Endothelial cell of umbilical vein (primary cell): ENCODE measurements at regions not wholly inside any gene's neighbourhood (a gene's known extent, or its start where the extent isn't known, plus 50 kb on each side); places are given as distances from the start of the nearest gene placed in this dataset.

Experiments used
- BruUV-seq: library from RNA; stranded (reverse); fragments of 400-500 nt; replicated peaks from 2 replicates; lab custom pipeline; 2021; lab: Mats Ljungman, UMichigan
- CTCF ChIA-PET: fragments of 300-600, 350-600 bp; sonication (Branson Sonifier 250); formaldehyde crosslinking; loops from one replicate; lab custom pipeline; 2021; ENCODE audit warnings: antibody characterized with exemption, inconsistent platforms; lab: Charles Lee
- POLR2A ChIA-PET: fragments of 300-600, 350-600 bp; sonication (Branson Sonifier 250); formaldehyde crosslinking; loops from one replicate; lab custom pipeline; 2021; ENCODE audit warnings: antibody characterized with exemption, inconsistent platforms; lab: Charles Lee
- DNase-seq: peaks from one replicate; pipeline ENCODE4 v3.0.0-alpha.2; 2011; ENCODE audit warnings: low read depth, low spot score
- FAIRE-seq: peaks from 2 replicates; lab custom pipeline; 2011; peaks lifted over from hg19 to GRCh38; lab: Jason Lieb, UNC
- H2AFZ ChIP-seq: 2 replicates; pipeline ENCODE4 v1.6.0; 2012; ENCODE audit warnings: low read depth, low read length, control low read depth, inconsistent platforms
- H3K27ac ChIP-seq: 2 replicates; pipeline ENCODE4 v1.5.1; 2011; ENCODE audit warnings: low read depth, mild to moderate bottlenecking, control low read depth, low read length, moderate library complexity; ENCODE audit not compliant: insufficient read depth
- H3K27me3 ChIP-seq, 2 experiments: 2 replicates each; pipeline versions ENCODE4 v1.6.0 to v1.6.1; 2011; ENCODE audit warnings: low read length in 2 of 2, mixed read lengths in 1 of 2; ENCODE audit not compliant: control insufficient read depth in 2 of 2, insufficient read depth in 2 of 2
- H3K36me3 ChIP-seq, 2 experiments: 2 replicates in 1 of 2; 3 replicates in 1 of 2; pipeline ENCODE4 v1.5.1; 2011; ENCODE audit warnings: low read length in 2 of 2, mild to moderate bottlenecking in 1 of 2, moderate library complexity in 1 of 2; ENCODE audit not compliant: control insufficient read depth in 2 of 2, insufficient read depth in 2 of 2; ENCODE audit errors: extremely low read depth in 1 of 2
- H3K4me1 ChIP-seq: 3 replicates; pipeline ENCODE4 v1.5.1; 2011; ENCODE audit warnings: mild to moderate bottlenecking, low read length; ENCODE audit not compliant: control insufficient read depth, insufficient read depth; ENCODE audit errors: extremely low read depth
- H3K4me2 ChIP-seq: 2 replicates; pipeline ENCODE4 v1.6.1; 2011; ENCODE audit warnings: low read length, control low read depth, mixed read lengths; ENCODE audit not compliant: insufficient read depth
- H3K4me3 ChIP-seq, 3 experiments: fragments of 200-600 bp in 1 of 3; sonication (generic), shearing (Covaris generic) in 1 of 3; replicated peaks in 1 of 3; 2 replicates each; pipeline ENCODE4 v1.5.1; 2011 to 2016; ENCODE audit warnings: control low read depth in 3 of 3, low read length in 3 of 3, mild to moderate bottlenecking in 2 of 3, inconsistent platforms in 1 of 3, low read depth in 1 of 3, moderate library complexity in 1 of 3; ENCODE audit not compliant: insufficient read depth in 1 of 3
- H3K79me2 ChIP-seq: 2 replicates; pipeline ENCODE4 v1.6.0; 2012; ENCODE audit warnings: low read length, inconsistent platforms; ENCODE audit not compliant: control insufficient read depth, insufficient read depth
- H3K9ac ChIP-seq: replicated peaks from 2 replicates; pipeline ENCODE3; 2011; ENCODE audit warnings: low read length, control low read depth; ENCODE audit not compliant: insufficient read depth; ENCODE audit errors: extremely low read depth
- H3K9me1 ChIP-seq: replicated peaks from 3 replicates; pipeline ENCODE4 v1.6.0; 2011; ENCODE audit warnings: mild to moderate bottlenecking, low read length; ENCODE audit not compliant: control insufficient read depth, insufficient read depth; ENCODE audit errors: extremely low read depth
- H3K9me3 ChIP-seq: replicated peaks from 2 replicates; pipeline ENCODE4 v1.5.1; 2012; ENCODE audit warnings: low read length, inconsistent platforms; ENCODE audit not compliant: control insufficient read depth, insufficient read depth
- H4K20me1 ChIP-seq: replicated peaks from 2 replicates; pipeline ENCODE3; 2011; ENCODE audit warnings: mild to moderate bottlenecking, low read length; ENCODE audit not compliant: control insufficient read depth, insufficient read depth; ENCODE audit errors: extremely low read depth
- EZH2 ChIP-seq: IDR thresholded peaks from 2 replicates; pipeline ENCODE4 v1.6.1; 2012; ENCODE audit warnings: borderline replicate concordance, low read depth, mild to moderate bottlenecking, moderate library complexity, low read length, inconsistent platforms; ENCODE audit not compliant: severe bottlenecking
- FOS ChIP-seq: IDR thresholded peaks from 2 replicates; pipeline ENCODE4 v1.6.1; 2011; ENCODE audit warnings: mild to moderate bottlenecking, low read length, moderate library complexity, borderline replicate concordance; ENCODE audit not compliant: insufficient read depth
- GATA2 ChIP-seq: IDR thresholded peaks from 2 replicates; pipeline ENCODE4 v1.7.0; 2011; ENCODE audit warnings: low read depth, mild to moderate bottlenecking, moderate library complexity, mixed read lengths, low read length; ENCODE audit not compliant: insufficient read length, insufficient read depth
- JUN ChIP-seq: IDR thresholded peaks from 2 replicates; pipeline ENCODE4 v1.6.1; 2011; ENCODE audit warnings: borderline replicate concordance, low read depth; ENCODE audit not compliant: insufficient read length, insufficient read depth
- MYC ChIP-seq: IDR thresholded peaks from one replicate; pipeline ENCODE4 v1.6.1; 2011; ENCODE audit warnings: mild to moderate bottlenecking, low read depth, low read length
- POLR2A ChIP-seq: IDR thresholded peaks from 2 replicates; pipeline ENCODE4 v1.6.1; 2012; ENCODE audit warnings: low read depth, mild to moderate bottlenecking, control low read depth, low read length
- POLR2AphosphoS5 ChIP-seq: IDR thresholded peaks from 2 replicates; pipeline ENCODE4 v1.6.1; 2012; ENCODE audit warnings: low read depth, mild to moderate bottlenecking, control low read depth, low read length, moderate library complexity; ENCODE audit not compliant: insufficient read depth
- dilution Hi-C: fragments of 300-500 bp; cut with MboI; formaldehyde crosslinking; loops from one replicate; pipeline ENCODE4 v1.15.0; 2019; ENCODE audit warnings: low sequenced_read_pairs; ENCODE audit not compliant: extremely low pct_ligation_motif_present
- intact Hi-C: fragments of 100-400 bp; cut with micrococcal nuclease; formaldehyde crosslinking; loops from one replicate; pipeline ENCODE4 v1.10.0; 2022
- TF ChIP-seq, protein P1 (sequence below): IDR thresholded peaks from 2 replicates; pipeline ENCODE4 v1.6.1; 2011; ENCODE audit not compliant: insufficient read depth, insufficient read length
- TF ChIP-seq, protein P2 (sequence below), 2 donors: IDR thresholded peaks; 1 replicate in 1 of 2; 2 replicates in 1 of 2; pipeline ENCODE4 v1.5.1; 2011; ENCODE audit warnings: low read length in 2 of 2, mild to moderate bottlenecking in 2 of 2, moderate library complexity in 2 of 2, control low read depth in 1 of 2, inconsistent platforms in 1 of 2, low read depth in 1 of 2; ENCODE audit not compliant: insufficient read depth in 1 of 2; ENCODE audit errors: extremely low read depth in 1 of 2

DNA sequence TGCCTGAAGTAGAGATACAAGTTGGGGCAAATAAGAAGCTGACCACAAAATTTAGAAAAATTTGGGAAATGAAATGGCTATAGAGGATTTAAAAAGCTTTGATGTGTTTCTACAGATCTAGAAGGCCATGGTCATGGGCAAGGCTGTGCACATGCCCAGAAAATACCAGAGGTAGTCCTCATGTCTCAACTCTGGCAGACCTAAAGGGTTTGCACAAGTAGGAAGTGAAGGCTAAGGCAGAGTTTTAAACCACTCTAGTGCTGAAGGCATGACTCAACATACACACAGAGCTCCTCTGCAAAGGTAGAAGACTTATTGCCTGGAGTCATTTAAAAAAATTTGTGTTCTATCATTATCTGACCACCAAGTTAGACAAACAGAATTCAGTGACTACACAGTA is 364.6 kb downstream of the CCSER2 start:
- intact Hi-C loops, result no loop called here
- Histone ChIP-seq H4K20me1 (no peaks in the 10 kb centered on the region), H3K4me1 (no peaks in the 10 kb centered on the region), H3K36me3 (no peaks in the 10 kb centered on the region), H3K79me2 (no peaks in the 10 kb centered on the region), H3K4me3 (no peak overlapping the region), H2AFZ (no peak overlapping the region), H3K4me2 (no peak overlapping the region), H3K9me1 (no peaks in the 10 kb centered on the region), H3K9ac (no peak overlapping the region), H3K9me3 (no peaks in the 10 kb centered on the region), H3K27me3 (no peaks in the 10 kb centered on the region), H3K27ac (no peak overlapping the region)
- no peak for FAIRE-seq
- TF ChIP-seq EZH2 (no peak), MYC (no peak), JUN (no peak), POLR2AphosphoS5 (no peak), GATA2 (no peak), POLR2A (no peak), FOS (no peak)
- TF ChIP-seq, protein P1, sequence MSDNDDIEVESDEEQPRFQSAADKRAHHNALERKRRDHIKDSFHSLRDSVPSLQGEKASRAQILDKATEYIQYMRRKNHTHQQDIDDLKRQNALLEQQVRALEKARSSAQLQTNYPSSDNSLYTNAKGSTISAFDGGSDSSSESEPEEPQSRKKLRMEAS, result no peak
- TF ChIP-seq, protein P2, sequence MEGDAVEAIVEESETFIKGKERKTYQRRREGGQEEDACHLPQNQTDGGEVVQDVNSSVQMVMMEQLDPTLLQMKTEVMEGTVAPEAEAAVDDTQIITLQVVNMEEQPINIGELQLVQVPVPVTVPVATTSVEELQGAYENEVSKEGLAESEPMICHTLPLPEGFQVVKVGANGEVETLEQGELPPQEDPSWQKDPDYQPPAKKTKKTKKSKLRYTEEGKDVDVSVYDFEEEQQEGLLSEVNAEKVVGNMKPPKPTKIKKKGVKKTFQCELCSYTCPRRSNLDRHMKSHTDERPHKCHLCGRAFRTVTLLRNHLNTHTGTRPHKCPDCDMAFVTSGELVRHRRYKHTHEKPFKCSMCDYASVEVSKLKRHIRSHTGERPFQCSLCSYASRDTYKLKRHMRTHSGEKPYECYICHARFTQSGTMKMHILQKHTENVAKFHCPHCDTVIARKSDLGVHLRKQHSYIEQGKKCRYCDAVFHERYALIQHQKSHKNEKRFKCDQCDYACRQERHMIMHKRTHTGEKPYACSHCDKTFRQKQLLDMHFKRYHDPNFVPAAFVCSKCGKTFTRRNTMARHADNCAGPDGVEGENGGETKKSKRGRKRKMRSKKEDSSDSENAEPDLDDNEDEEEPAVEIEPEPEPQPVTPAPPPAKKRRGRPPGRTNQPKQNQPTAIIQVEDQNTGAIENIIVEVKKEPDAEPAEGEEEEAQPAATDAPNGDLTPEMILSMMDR (IDR thresholded peaks at IDR 0.05; ENCODE audit: extremely low read depth in 1 of 2, insufficient read depth in 1 of 2, low read depth in 1 of 2, low read length in 2 of 2), result no peak
- no peak for DNase-seq
- ChIA-PET POLR2A (no interaction called here), CTCF (no interaction called here)
- dilution Hi-C loops, result no loop called here
- BruUV-seq, result no TSS peak
